GM12865 (cell line): ENCODE measurements at regions not wholly inside any gene's neighbourhood (a gene's known extent, or its start where the extent isn't known, plus 50 kb on each side); places are given as distances from the start of the nearest gene placed in this dataset.

Experiments used
- DNase-seq: peaks from one replicate; pipeline ENCODE4 v3.0.0; 2010; ENCODE audit warnings: low read depth
- H3K4me3 ChIP-seq: 2 replicates; pipeline ENCODE4 v1.5.1; 2011; ENCODE audit warnings: mild to moderate bottlenecking, low read depth, low read length, control low read depth
- CTCF ChIP-seq: IDR thresholded peaks from 2 replicates; pipeline ENCODE4 v1.5.1; 2011; ENCODE audit warnings: low read length, control low read depth, low read depth, inconsistent platforms; ENCODE audit not compliant: insufficient read depth; ENCODE audit errors: missing control alignments

GRCh38 chr14:37791384-37792036, 196.1 kb downstream of the TTC6 start:
- no peak for DNase-seq
- no peak for TF ChIP-seq CTCF
- H3K4me3 ChIP-seq = no peak overlapping the region

GRCh38 chr14:37792124-37792523, 196.7 kb downstream of the TTC6 start:
- no peak for DNase-seq
- no peak for TF ChIP-seq CTCF
- H3K4me3 ChIP-seq = no peak overlapping the region

GRCh38 chr14:37796703-37797416, 201.4 kb downstream of the TTC6 start:
- no peak for TF ChIP-seq CTCF
- DNase-seq = no peak
- no peak overlapping the region for H3K4me3 ChIP-seq

GRCh38 chr14:37797675-37798074, 202.2 kb downstream of the TTC6 start:
- no peak for DNase-seq
- H3K4me3 ChIP-seq = no peak overlapping the region
- TF ChIP-seq CTCF = no peak

GRCh38 chr14:37807722-37808121, 212.3 kb downstream of the TTC6 start:
- no peak for DNase-seq
- H3K4me3 ChIP-seq = no peak overlapping the region
- no peak for TF ChIP-seq CTCF

- no peak for TF ChIP-seq CTCF
- H3K4me3 ChIP-seq = no peak overlapping the region
- DNase-seq = no peak
These were observed 214.8 kb downstream of the TTC6 start for GRCh38 chr14:37810094-37810801.
